ENCODE measurements at regions not wholly inside any gene's neighbourhood (a gene's known extent, or its start where the extent isn't known, plus 50 kb on each side); places are given as distances from the start of the nearest gene placed in this dataset.

DNA sequence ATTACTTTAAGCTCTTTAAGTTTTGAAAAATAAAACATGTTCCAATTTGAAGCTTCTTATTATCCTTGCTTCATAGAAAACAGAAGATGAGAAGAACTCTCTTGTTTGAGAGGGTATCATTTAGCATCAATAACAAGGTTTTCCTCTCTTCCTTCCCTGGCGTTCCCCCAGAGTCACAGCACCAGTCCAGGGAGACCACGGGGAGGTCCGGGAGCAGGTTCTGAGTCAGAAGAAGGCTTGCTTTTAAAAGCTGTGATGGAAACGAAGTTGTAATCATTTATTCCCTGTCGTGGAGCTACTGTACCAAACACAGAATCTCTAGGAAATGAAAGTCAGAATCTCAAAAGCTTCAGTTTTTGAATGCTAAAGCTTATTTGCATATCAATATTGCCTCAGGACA, 174.0 kb upstream of the LSM14A start:
- no peak for TF ChIP-seq SP1 (IDR thresholded peaks at IDR 0.05)
- TF ChIP-seq FOXA1 (IDR thresholded peaks at IDR 0.05), result no peak
- no peak for TF ChIP-seq ZNF384 (IDR thresholded peaks at IDR 0.05)
- no peak for TF ChIP-seq L3MBTL2 (conservative IDR thresholded peaks at IDR 0.05)
- no peak for TF ChIP-seq LEF1 (IDR thresholded peaks at IDR 0.05; ENCODE audit: borderline replicate concordance)
- no peak for TF ChIP-seq SUZ12 (IDR thresholded peaks at IDR 0.05)
- TF ChIP-seq ELF4 (IDR thresholded peaks at IDR 0.05), result no peak
- TF ChIP-seq HDGF (IDR thresholded peaks at IDR 0.05; ENCODE audit: borderline replicate concordance), result no peak
- TF ChIP-seq CTBP1 (IDR thresholded peaks at IDR 0.05; ENCODE audit: borderline replicate concordance), result no peak
- no peak for TF ChIP-seq FOXM1 (IDR thresholded peaks at IDR 0.05; ENCODE audit: borderline replicate concordance)
- no peak for TF ChIP-seq BHLHE40 (IDR thresholded peaks at IDR 0.05; ENCODE audit: borderline replicate concordance)
- no peak for TF ChIP-seq TARDBP (IDR thresholded peaks at IDR 0.05)
- TF ChIP-seq NFRKB (IDR thresholded peaks at IDR 0.05), result no peak

Data from HEK293T (cell line).